ENCODE measurements at regions not wholly inside any gene's neighbourhood (a gene's known extent, or its start where the extent isn't known, plus 50 kb on each side); places are given as distances from the start of the nearest gene placed in this dataset.
A peak's percentile ranks its signal among the peaks of the same experiment; 100 is the strongest.

DNA sequence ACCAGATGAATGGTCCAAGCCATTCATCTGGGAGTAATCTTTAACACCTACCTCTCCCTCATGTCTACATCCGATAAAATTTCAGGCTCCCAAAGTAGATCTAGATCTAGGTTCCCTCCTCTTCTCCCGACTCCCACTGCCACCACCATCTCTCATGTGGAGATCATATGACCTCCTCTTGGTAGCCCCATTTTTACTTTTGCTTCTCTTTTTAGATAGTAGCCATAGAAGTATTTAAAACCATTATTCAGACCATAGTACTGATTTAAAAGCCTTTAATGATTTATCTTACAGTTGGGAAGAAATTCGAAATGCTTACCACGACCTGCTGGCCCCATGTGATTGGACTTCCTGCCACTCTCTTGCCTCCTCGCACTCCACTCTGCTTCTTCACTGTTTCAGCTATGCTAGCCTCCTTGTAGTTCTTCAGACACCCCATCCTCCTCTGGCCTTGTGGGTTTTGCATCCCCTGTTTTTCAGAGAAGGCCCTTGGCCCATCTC, 98.5 kb downstream of the RASSF10 start:
- no peak overlapping the region for H3K27ac ChIP-seq
- TF ChIP-seq ZFX (IDR thresholded peaks at IDR 0.05) (no peak), CTCF (conservative IDR thresholded peaks at IDR 0.05) (no peak)

DNA sequence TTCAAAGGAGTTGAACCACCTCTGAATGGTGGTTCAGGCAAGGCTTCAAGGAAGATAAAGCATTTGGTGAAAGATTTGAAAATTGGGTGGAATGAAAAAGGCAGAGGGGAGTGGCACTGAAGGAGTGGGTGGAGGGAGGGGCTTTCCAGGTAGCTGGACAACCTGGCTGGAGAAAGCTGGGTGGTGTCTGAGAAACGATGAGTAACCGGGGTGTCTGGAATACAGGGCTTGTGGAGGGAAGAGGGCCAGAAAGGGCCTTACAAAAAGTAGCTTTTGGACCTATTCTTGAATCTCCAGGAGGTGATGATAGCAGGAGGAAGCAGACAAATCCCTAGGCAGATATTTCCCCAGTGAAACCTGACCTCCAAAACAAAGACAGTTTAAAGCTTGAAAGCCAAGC, 99.3 kb downstream of the RASSF10 start:
- TF ChIP-seq CTCF (conservative IDR thresholded peaks at IDR 0.05) = no peak
- H3K27ac ChIP-seq = no peak overlapping the region

GRCh38 chr11:13109616-13110015, 100.5 kb downstream of the RASSF10 start:
- no peak overlapping the region for H3K27ac ChIP-seq
- no peak for TF ChIP-seq CTCF (conservative IDR thresholded peaks at IDR 0.05)

DNA sequence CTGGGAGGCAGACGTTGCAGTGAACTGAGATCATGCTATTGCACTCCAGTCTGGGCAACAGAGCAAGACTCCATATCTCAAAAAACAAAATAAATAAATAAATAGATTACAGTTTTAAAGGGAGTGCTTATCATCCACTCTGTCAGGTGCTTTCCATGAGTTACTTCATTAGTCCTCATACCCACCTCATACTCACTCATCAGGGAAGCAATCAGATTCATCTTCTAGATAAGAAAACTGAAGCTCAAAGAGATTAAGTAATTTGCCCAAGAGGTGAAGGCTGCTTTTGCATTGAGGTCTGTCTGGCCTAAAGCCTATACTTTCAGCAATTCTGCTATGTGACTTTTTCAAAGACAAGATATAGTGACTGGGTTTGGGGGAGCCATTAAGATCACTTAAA, 101.0 kb downstream of the RASSF10 start:
- TF ChIP-seq CTCF (conservative IDR thresholded peaks at IDR 0.05) (no peak), ZFX (IDR thresholded peaks at IDR 0.05) (no peak)
- no peak overlapping the region for H3K27ac ChIP-seq

DNA sequence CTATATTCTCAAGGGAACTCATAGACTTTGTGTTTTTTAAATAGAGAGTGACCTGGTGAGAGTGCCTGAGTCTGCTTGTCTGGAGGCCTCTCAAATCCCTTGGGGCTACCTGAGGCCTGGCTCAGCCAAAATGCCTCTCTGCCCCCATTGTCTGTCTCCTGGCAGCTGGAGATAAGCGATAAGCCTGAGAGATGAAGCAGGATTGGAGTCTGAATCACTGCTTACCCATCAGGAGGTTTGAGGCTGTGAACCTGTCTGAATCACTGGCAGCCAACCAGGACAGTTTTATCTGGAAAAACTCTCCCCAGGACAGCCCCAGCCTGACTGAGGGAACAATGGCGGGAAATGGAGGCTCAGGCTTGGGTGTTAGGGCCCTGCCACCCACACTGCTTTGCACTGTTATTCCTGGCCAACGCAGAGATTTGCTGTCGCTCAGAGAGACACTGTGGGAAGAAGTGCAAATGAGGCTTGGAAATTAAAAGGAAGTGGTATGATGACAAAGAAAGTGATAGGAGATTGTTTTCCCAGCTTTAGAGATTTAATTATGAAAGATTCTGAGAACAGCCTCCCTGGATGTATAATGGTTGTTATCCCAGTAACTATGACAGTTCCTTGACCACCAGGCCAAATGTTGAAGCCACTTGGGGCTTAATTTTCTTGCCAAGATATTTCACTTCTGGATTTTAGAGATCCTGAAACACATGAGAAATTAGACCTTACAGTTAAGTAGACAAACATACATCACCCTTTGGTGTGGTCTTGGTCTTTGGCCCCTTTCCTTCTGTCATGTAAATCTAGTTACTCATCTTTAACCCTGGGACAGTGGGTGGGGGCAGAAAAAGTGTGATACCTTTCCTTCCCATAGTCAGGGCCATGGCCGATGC, 102.1 kb downstream of the RASSF10 start:
- TF ChIP-seq ZFX (IDR thresholded peaks at IDR 0.05) = no peak
- TF ChIP-seq CTCF (conservative IDR thresholded peaks at IDR 0.05) = no peak
- no peak overlapping the region for H3K27ac ChIP-seq

GRCh38 chr11:13111813-13112130, 102.7 kb downstream of the RASSF10 start:
- TF ChIP-seq ZFX (IDR thresholded peaks at IDR 0.05) (no peak), CTCF (conservative IDR thresholded peaks at IDR 0.05) (no peak)
- H3K27ac ChIP-seq = no peak overlapping the region

DNA sequence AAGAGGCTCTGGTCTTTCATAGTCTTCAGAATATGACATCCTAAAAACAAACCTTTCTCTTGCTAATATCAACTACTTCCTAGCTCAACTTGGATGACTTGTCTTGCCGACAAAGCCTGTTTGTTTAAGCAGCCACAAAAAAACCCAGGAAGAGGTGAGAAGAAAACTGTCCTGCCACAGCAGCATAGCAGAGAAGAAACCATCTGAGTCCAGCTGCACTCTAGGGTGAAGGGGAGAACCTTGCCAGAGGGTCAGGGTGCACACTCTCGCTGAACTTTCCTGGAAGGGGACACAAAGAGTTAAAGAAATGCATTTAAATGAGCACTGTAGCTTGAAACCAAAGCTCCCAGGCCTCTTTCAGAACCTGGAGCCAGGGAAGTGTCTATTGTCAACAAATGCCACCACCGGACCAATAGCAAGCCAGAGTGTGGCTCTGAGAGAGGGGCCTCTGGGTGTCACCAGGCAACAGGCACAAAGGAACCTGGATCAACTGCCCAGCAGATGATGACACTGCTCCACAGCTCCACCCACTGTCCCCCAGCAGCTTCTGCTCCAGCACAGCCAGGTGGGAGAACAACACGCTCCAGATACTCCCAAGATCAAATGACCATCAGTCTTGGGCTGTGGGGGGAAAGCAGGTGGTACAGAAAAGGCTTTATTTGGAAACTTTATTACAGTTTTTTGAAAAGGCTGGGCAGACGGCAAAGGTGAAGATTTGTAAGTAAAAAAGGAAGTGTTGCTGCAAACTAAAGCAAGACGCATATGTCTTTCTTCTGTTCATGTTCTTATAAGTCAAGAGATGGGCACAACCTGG, 105.7 kb downstream of the RASSF10 start:
- peak; percentile 25 for TF ChIP-seq CTCF (conservative IDR thresholded peaks at IDR 0.05)
- no peak for TF ChIP-seq ZFX (IDR thresholded peaks at IDR 0.05)
- H3K27ac ChIP-seq = no peak overlapping the region
